Stimulated activated CD4-positive, alpha-beta T cell treated with anti-CD3 and anti-CD28 coated beads, TNF-alpha, amount 100 ng/mL, for 1 hour (primary cell): ENCODE measurements at regions not wholly inside any gene's neighbourhood (a gene's known extent, or its start where the extent isn't known, plus 50 kb on each side); places are given as distances from the start of the nearest gene placed in this dataset.

Experiments
- DNase-seq, 3 donors: peaks; one replicate each; pipeline ENCODE4 v3.0.0-alpha.2; 2020; ENCODE audit warnings: low read depth in 3 of 3, low spot score in 1 of 3

GRCh38 chr3:110193074-110193473, 855.7 kb upstream of the DPPA4 start:
- no peak for DNase-seq

GRCh38 chr3:110198717-110199587, 861.6 kb upstream of the DPPA4 start:
- DNase-seq, result no peak

- DNase-seq, result no peak
Measured at GRCh38 chr3:110199588-110199943, 862.2 kb upstream of the DPPA4 start.

GRCh38 chr3:110210086-110210660, 861.4 kb upstream of the NECTIN3 start:
- no peak for DNase-seq

GRCh38 chr3:110226645-110227044, 845.0 kb upstream of the NECTIN3 start:
- no peak for DNase-seq

GRCh38 chr3:110227991-110228390, 843.6 kb upstream of the NECTIN3 start:
- no peak for DNase-seq

GRCh38 chr3:110234831-110235230, 836.8 kb upstream of the NECTIN3 start:
- no peak for DNase-seq

- DNase-seq, result no peak
Measured at GRCh38 chr3:110236976-110237610, 834.5 kb upstream of the NECTIN3 start.

- DNase-seq, result no peak
Measured at GRCh38 chr3:110243081-110243480, 828.5 kb upstream of the NECTIN3 start.

- no peak for DNase-seq
Measured at GRCh38 chr3:110246796-110247376, 824.7 kb upstream of the NECTIN3 start.

GRCh38 chr3:110248666-110249065, 823.0 kb upstream of the NECTIN3 start:
- no peak for DNase-seq

GRCh38 chr3:110253794-110254193, 817.8 kb upstream of the NECTIN3 start:
- no peak for DNase-seq

GRCh38 chr3:110254591-110254990, 817.0 kb upstream of the NECTIN3 start:
- no peak for DNase-seq

- DNase-seq, result no peak
Measured at GRCh38 chr3:110261141-110261540, 810.5 kb upstream of the NECTIN3 start.

GRCh38 chr3:110262896-110263295, 808.7 kb upstream of the NECTIN3 start:
- DNase-seq, result no peak

GRCh38 chr3:110265302-110265701, 806.3 kb upstream of the NECTIN3 start:
- no peak for DNase-seq

GRCh38 chr3:110267304-110267845, 804.2 kb upstream of the NECTIN3 start:
- no peak for DNase-seq

- DNase-seq, result no peak
Measured at GRCh38 chr3:110272525-110272924, 799.1 kb upstream of the NECTIN3 start.

- DNase-seq, result no peak
Measured at GRCh38 chr3:110291886-110292501, 779.6 kb upstream of the NECTIN3 start.

- no peak for DNase-seq
Measured at GRCh38 chr3:110293660-110294059, 778.0 kb upstream of the NECTIN3 start.

- DNase-seq, result no peak
Measured at GRCh38 chr3:110296885-110297284, 774.7 kb upstream of the NECTIN3 start.
